ENCODE measurements at regions not wholly inside any gene's neighbourhood (a gene's known extent, or its start where the extent isn't known, plus 50 kb on each side); places are given as distances from the start of the nearest gene placed in this dataset.

DNA sequence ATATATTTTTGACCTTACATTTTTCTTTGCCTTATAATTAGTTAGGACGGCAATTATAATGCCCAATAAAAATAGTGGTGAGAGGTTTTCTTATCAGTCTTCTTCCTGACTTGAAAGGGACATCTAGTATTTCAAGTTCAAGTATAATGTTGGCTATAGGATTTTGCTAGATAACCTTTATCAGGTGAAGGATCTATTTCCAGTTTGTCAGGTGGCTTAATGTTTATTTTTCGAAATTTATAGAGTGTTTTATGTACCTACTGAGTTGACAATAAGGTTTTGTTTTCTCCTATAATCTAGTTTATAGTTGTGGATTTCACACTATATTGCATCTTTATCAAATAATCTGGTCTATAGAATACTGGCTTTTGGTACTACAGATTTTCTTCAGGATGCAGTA, 351.8 kb upstream of the FGF13 start:
- TF ChIP-seq EZH2 (IDR thresholded peaks at IDR 0.05; ENCODE audit: borderline replicate concordance, insufficient read depth, low read depth, low read length, poor library complexity, severe bottlenecking) = no peak
- no peak for TF ChIP-seq CTCF (IDR thresholded peaks at IDR 0.05)
